HG03039 (cell line): ENCODE measurements at regions not wholly inside any gene's neighbourhood (a gene's known extent, or its start where the extent isn't known, plus 50 kb on each side); places are given as distances from the start of the nearest gene placed in this dataset.

Experiments
- ATAC-seq: cut with Tn5 transposase; IDR thresholded peaks from one replicate; pipeline ENCODE4 v1.9.1; 2021; ENCODE audit warnings: mild to moderate bottlenecking, moderate library complexity; ENCODE audit not compliant: unreplicated experiment

GRCh38 chr3:27935492-27935891 lies 213.4 kb upstream of the EOMES start:
- no peak for ATAC-seq

- ATAC-seq, result no peak
Measured at GRCh38 chr3:27939521-27939920, 217.4 kb upstream of the EOMES start.

- ATAC-seq, result no peak
Measured at GRCh38 chr3:27939940-27940339, 217.8 kb upstream of the EOMES start.

DNA sequence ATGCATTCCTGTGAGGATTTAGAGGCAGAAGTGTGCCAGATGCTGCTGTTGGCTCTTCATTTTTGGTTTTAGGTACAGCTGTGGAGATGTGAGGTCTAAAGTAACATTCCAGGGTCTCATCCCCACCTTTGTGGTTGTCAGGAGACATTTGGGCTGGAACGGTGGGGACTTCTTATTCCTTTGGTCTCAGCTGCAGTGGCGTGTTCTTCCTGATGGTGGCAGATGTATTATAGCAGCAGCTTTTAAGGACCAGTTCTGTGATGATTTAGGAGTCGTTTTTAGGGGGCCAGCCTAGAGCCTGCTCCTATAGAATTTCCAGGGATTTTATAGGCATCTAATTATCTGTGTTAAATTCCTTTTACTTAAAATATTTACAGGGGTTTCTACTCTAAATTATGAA lies 221.0 kb upstream of the EOMES start:
- ATAC-seq, result no peak

- no peak for ATAC-seq
Measured at GRCh38 chr3:27945229-27945628, 223.1 kb upstream of the EOMES start.

- no peak for ATAC-seq
Measured at GRCh38 chr3:27960133-27960532, 238.0 kb upstream of the EOMES start.

GRCh38 chr3:27963519-27963918 lies 241.4 kb upstream of the EOMES start:
- no peak for ATAC-seq

DNA sequence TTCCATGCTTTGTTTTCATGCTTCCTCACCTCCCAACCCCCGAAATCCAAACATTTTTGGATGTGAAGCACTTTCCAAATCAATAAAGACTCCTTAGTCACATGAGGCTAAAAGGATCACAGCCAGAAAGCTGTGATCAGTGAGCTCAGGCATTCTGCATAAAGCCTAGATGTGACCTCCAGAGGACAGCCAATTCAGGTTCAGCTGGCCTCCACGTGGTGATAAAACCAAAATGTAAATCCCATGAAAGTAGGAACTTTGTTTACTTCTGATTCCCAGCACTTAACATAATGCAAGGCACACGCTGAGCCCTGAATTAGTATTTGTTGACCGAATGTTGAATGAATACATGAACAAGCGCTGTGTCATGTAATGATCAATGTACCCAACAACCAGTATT lies 249.5 kb upstream of the EOMES start:
- ATAC-seq, result no peak

- no peak for ATAC-seq
Measured at GRCh38 chr3:27976933-27977332, 254.8 kb upstream of the EOMES start.

DNA sequence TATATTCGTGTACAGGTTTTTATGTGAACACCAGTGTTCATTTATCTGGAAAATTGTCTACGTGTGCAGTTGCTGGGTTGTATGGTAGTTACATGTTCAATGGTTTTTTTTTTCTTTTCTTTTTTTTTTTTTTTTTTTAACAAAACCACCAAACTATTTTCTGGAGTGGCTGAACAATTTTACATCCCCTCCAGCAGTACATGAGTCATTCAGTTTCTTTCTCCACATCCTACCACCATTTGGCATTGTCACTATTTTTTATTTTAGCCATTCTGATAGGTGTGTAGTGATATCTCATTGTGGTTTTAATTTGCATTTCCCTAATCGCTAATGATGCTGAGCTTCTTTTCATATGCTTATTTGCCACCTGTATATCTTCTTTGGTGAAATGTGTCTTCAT lies 256.3 kb upstream of the EOMES start:
- ATAC-seq, result no peak

- ATAC-seq, result no peak
Measured at GRCh38 chr3:27985369-27986035, 255.9 kb upstream of the CMC1 start.

GRCh38 chr3:27986234-27986879 lies 255.1 kb upstream of the CMC1 start:
- ATAC-seq, result no peak

DNA sequence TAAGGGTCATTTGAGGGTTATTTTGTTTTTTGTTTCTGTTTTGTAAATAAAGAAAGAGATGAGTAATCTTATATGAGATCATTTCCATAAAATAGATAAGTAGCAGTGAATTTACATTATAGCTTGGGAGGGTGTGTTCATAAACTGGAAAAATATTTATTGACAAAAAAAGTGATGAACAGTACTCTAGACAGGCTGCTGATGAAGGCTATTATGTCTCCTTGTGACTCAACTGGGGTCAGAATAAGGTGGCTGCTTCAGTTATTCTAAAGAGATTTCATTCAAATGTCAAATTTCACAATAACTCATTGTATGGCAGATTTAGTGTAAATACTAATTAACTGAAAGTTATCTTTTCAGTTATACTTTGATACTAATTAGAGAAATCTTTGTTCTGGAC lies 251.1 kb upstream of the CMC1 start:
- ATAC-seq, result no peak

DNA sequence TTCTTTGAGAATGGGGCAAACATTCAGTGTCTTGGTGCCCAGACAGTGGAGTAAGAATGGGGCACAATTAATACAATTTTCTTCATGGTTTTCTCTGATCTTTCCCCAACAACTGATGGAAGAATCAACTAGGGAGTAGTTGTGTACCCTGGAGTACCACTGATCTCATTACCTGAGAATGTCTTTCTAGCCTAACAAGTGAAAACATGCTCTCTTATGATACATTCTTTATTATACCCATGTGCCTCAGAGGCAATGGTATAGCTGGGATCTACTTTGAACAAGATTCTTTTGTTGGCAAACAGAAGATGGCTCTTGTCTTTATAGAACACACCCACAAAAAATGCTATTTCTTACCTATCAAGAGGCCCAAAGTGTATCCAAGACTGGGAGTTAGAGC lies 250.6 kb upstream of the CMC1 start:
- no peak for ATAC-seq

DNA sequence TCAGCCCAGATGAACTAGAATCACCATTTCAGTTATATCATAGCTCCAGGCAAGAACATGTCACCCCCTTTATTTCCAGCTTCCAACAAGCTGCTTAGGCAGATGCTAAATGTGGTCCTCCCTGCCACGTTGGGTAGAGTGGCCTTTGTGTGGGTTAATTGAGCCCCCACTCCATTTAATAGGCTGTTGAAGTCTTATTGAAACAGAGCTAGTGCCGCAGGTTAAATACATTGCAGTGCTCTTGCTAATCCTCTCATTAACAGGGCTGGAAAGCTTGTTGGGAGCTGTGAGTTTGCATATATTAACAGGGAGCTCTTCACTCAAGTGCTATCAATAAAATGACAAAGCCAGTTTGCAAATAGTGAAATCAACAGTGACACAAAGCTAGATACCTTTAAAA lies 248.4 kb upstream of the CMC1 start:
- ATAC-seq, result no peak

DNA sequence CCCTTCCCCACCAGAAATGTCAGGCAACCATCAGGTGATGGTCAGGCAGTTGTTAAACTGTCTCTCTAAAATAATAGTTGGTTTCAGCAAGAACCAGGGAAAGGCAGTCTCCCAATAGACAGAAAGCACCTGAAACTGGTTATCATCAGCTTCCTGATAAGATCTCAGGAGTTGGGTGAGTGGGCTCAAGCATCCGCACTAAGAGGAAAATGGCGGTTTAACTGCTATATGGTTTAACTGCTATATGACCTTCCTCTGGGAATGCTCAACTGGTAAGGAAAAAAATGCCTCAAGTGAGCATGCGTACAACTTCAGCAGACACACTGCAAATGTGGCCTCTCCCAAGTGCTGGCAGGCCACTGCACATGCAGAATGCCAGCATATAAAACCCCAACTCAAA lies 240.8 kb upstream of the CMC1 start:
- no peak for ATAC-seq

DNA sequence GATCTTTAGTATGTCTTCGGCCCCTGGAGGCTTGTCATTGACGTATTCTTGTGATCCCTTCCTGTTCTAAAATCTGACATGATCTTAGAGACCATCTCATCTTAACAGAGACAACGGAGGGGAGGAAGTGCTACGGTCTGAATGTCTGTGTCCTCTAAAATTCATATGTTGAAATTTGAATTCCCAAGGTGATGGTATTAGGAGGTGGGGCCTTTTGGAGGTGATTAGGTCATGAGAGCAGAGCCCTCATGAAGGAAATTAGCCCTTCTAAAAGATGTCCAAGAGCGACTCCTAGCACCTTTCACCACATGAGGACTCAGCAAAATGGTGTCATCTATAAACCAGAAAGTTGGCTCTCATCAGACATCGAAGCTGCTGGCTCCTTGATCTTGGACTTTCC lies 233.2 kb upstream of the CMC1 start:
- no peak for ATAC-seq

DNA sequence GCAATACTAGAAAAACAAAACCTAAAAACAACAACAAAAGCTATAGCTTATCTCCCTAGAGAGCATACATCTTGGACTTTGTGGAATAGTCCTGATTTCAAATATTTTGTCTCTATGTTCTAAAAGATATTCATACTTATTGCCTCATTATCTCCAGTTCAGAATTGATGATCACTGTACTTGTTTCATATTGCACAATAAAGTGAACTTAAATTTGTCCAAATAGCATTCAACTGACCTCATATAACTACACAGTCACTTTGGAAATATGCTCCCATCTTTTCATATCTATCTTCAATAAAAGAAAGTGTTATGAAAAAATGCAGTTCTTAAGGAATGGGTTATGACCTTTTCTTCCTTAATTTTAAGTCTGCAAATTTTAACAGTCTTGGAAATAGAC lies 228.6 kb upstream of the CMC1 start:
- no peak for ATAC-seq

DNA sequence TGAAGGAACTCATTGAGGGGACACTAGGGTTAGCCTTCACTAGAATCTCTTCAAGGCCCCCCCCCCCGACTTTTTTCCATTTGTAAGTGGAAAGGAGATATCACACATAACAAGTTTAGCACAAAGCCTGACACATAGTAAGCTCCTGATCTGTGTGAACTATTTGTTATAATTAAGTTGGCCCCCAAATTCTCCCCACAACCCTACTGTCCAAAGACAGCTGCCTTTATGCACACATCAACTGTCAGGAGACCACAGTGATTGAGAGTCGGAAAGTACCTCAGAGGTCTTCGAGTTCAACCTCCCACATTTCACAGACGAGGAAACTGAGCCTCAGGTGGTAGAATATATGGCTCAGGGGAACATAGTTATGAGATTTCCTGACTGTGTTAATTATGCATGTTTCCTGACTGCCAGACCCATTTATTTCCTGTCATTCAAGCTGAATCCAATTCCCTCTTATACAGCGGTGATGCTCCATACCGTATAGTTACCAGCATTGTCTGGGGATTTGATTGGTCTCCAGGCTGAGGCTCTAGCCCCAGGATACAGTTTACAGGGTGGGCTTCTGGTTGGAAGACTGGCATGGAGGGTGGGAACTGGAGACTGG lies 227.4 kb upstream of the CMC1 start:
- ATAC-seq, result no peak

GRCh38 chr3:28018925-28019718 lies 222.3 kb upstream of the CMC1 start:
- no peak for ATAC-seq

- ATAC-seq, result no peak
Measured at GRCh38 chr3:28019740-28020139, 221.7 kb upstream of the CMC1 start.

DNA sequence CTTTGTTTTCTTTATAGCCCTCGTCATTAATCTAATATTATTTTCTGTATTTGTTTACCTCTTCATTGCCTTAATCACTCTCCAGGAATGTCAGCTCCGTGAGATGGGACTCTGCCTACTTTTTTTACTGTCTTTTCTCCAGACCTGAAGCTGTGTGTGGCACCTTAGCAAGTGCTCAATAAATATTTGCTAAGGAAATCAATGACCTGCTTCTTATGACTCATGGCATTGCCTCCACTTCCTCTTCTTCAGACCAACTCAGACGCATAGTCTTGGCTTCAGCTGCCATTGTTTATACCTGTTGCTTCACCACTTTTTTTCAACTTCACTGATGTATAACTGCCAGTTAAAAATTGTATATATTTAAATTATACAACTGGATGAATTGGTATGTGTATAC lies 218.5 kb upstream of the CMC1 start:
- ATAC-seq, result no peak
